ENCODE measurements at regions not wholly inside any gene's neighbourhood (a gene's known extent, or its start where the extent isn't known, plus 50 kb on each side); places are given as distances from the start of the nearest gene placed in this dataset.

DNA sequence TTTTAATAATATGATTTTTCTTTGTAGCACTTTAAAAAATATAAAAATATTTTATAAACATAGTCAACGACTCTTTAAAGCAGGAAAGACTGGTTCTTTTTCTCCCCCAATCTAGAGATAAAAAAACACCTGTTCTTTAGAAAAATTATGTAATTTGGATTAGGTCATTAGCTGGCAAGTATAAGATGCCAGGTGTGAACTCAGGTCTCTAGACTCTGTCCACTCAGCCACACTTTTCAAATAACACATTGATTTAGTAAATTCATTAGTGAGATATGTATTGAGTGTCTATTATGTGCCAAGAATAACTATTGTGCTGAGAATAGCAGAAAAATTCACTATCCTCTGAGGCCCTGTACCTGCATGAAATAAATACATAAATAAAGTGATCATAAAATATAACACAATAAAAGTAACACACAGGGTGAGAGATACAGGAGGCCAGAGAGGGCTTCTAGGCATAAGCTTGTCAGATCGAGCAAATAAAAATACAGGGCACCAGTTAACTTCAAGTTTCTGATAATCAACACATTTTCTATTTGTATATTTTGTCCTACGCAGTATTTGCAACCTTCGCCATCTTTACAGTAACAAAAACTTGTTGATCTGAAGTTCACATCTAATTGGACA lies 867.1 kb upstream of the GBE1 start:
- no peak for TF ChIP-seq ZFP91 (CRISPR knock-in tag; IDR thresholded peaks at IDR 0.05)
- TF ChIP-seq POLR2A (conservative IDR thresholded peaks at IDR 0.05) = no peak
- no peak for TF ChIP-seq SUPT5H (IDR thresholded peaks at IDR 0.05)
- TF ChIP-seq, protein P1, sequence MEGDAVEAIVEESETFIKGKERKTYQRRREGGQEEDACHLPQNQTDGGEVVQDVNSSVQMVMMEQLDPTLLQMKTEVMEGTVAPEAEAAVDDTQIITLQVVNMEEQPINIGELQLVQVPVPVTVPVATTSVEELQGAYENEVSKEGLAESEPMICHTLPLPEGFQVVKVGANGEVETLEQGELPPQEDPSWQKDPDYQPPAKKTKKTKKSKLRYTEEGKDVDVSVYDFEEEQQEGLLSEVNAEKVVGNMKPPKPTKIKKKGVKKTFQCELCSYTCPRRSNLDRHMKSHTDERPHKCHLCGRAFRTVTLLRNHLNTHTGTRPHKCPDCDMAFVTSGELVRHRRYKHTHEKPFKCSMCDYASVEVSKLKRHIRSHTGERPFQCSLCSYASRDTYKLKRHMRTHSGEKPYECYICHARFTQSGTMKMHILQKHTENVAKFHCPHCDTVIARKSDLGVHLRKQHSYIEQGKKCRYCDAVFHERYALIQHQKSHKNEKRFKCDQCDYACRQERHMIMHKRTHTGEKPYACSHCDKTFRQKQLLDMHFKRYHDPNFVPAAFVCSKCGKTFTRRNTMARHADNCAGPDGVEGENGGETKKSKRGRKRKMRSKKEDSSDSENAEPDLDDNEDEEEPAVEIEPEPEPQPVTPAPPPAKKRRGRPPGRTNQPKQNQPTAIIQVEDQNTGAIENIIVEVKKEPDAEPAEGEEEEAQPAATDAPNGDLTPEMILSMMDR (IDR thresholded peaks at IDR 0.05 in 2 of 3, conservative IDR thresholded peaks at IDR 0.05 in 1 of 3; ENCODE audit: insufficient read depth in 2 of 3, low read depth in 1 of 3, low read length in 3 of 3) = no peak
